B cell (primary cell): ENCODE measurements at regions not wholly inside any gene's neighbourhood (a gene's known extent, or its start where the extent isn't known, plus 50 kb on each side); places are given as distances from the start of the nearest gene placed in this dataset.

ENCODE experiments used
- ATAC-seq: fragments of 200-7000 bp; cut with Tn5 transposase; one replicate; pipeline ENCODE4 v1.10.0; 2021; ENCODE audit warnings: low read depth, mild to moderate bottlenecking, moderate number of reproducible peaks, moderate library complexity
- CTCF ChIA-PET: fragments of 350-600 bp; sonication (Branson Sonifier 250); formaldehyde crosslinking; loops from one replicate; lab custom pipeline; 2021; ENCODE audit warnings: antibody characterized with exemption, inconsistent platforms; lab: Charles Lee
- POLR2A ChIA-PET: fragments of 350-600 bp; sonication (Branson Sonifier 250); formaldehyde crosslinking; loops from one replicate; lab custom pipeline; 2021; ENCODE audit warnings: antibody characterized with exemption; lab: Charles Lee
- DNase-seq: peaks from one replicate; pipeline ENCODE4 v3.0.0; 2013
- H2AFZ ChIP-seq: 2 replicates; pipeline ENCODE4 v1.6.1; 2012; ENCODE audit warnings: mild to moderate bottlenecking, low read depth, low read length; ENCODE audit not compliant: insufficient read depth, poor library complexity, severe bottlenecking
- H3K27ac ChIP-seq, 2 donors: 1 replicate in 1 of 2; 2 replicates in 1 of 2; pipeline ENCODE4 v1.5.1; 2012 to 2013; ENCODE audit warnings: low read length in 2 of 2, mild to moderate bottlenecking in 2 of 2, moderate library complexity in 1 of 2
- H3K27me3 ChIP-seq, 4 experiments: fragments of 200-600 bp in 1 of 4; sonication (generic) in 1 of 4; replicated peaks in 1 of 4; 1 replicate in 2 of 4; 2 replicates in 2 of 4; pipeline versions ENCODE4 v1.6.1 to v1.7.0; 2013 to 2016; ENCODE audit warnings: low read length in 3 of 4, mild to moderate bottlenecking in 2 of 4, mixed read lengths in 1 of 4, moderate library complexity in 1 of 4; ENCODE audit not compliant: insufficient read depth in 4 of 4, control insufficient read depth in 3 of 4; ENCODE audit errors: control extremely low read depth in 1 of 4
- H3K36me3 ChIP-seq, 2 experiments: replicated peaks in 1 of 2; 1 replicate in 1 of 2; 2 replicates in 1 of 2; pipeline versions ENCODE4 v1.6.1 to v1.7.1; 2013; ENCODE audit warnings: low read length in 1 of 2; ENCODE audit not compliant: insufficient read depth in 2 of 2, control insufficient read depth in 1 of 2; ENCODE audit errors: control extremely low read depth in 1 of 2, extremely low read depth in 1 of 2
- H3K4me1 ChIP-seq, 2 donors: fragments of 200-600 bp in 1 of 2; sonication (generic) in 1 of 2; 1 replicate in 1 of 2; 2 replicates in 1 of 2; pipeline versions ENCODE4 v1.5.1 to v1.6.1; 2013 to 2017; ENCODE audit warnings: low read length in 2 of 2; ENCODE audit not compliant: control insufficient read depth in 2 of 2, insufficient read depth in 2 of 2
- H3K4me2 ChIP-seq: replicated peaks from 2 replicates; pipeline ENCODE3; 2012; ENCODE audit warnings: mild to moderate bottlenecking, low read depth, low read length; ENCODE audit not compliant: poor library complexity, severe bottlenecking
- H3K4me3 ChIP-seq, 5 experiments: fragments of 200-600 bp in 1 of 5; sonication (generic) in 1 of 5; 1 replicate in 3 of 5; 2 replicates in 2 of 5; pipeline versions ENCODE4 v1.5.1 to v1.7.0; 2011 to 2016; ENCODE audit warnings: low read length in 4 of 5, mild to moderate bottlenecking in 4 of 5, low read depth in 2 of 5, control low read depth in 1 of 5, moderate library complexity in 1 of 5; ENCODE audit not compliant: insufficient read depth in 1 of 5; ENCODE audit errors: control extremely low read depth in 1 of 5, extremely low read depth in 1 of 5
- H3K79me2 ChIP-seq: fragments of 200-600 bp; sonication (generic); one replicate; pipeline ENCODE4 v1.6.0; 2016; ENCODE audit warnings: low read length; ENCODE audit not compliant: control insufficient read depth, insufficient read depth
- H3K9ac ChIP-seq: fragments of 200-600 bp; sonication (generic); 2 replicates; pipeline ENCODE4 v1.6.1; 2017; ENCODE audit warnings: mild to moderate bottlenecking, low read length, moderate library complexity
- H3K9me3 ChIP-seq, 3 donors: one replicate each; pipeline versions ENCODE4 v1.6.1 to v1.7.1; 2013; ENCODE audit warnings: low read length in 2 of 3; ENCODE audit not compliant: control insufficient read depth in 2 of 3, insufficient read depth in 1 of 3; ENCODE audit errors: control extremely low read depth in 1 of 3
- H4K20me1 ChIP-seq: 2 replicates; pipeline ENCODE4 v1.6.0; 2012; ENCODE audit warnings: mild to moderate bottlenecking, low read length; ENCODE audit not compliant: insufficient read depth, control insufficient read depth, poor library complexity, severe bottlenecking
- H3K27ac Mint-ChIP-seq: one replicate; pipeline ENCODE4 v1.8.0; 2021; ENCODE audit warnings: mixed read lengths
- H3K27me3 Mint-ChIP-seq: one replicate; pipeline ENCODE4 v1.8.0; 2021; ENCODE audit warnings: mixed read lengths
- H3K4me1 Mint-ChIP-seq: one replicate; pipeline ENCODE4 v1.8.0; 2021; ENCODE audit warnings: mixed read lengths
- H3K4me3 Mint-ChIP-seq: one replicate; pipeline ENCODE4 v1.8.0; 2021; ENCODE audit warnings: mixed read lengths
- H3K9me3 Mint-ChIP-seq: one replicate; pipeline ENCODE4 v1.8.0; 2022; ENCODE audit warnings: mixed read lengths; ENCODE audit not compliant: insufficient read depth
- EZH2 ChIP-seq: IDR thresholded peaks from 2 replicates; pipeline ENCODE4 v1.6.1; 2012; ENCODE audit warnings: borderline replicate concordance, low read depth, mild to moderate bottlenecking, moderate library complexity, low read length; ENCODE audit not compliant: insufficient read depth, poor library complexity, severe bottlenecking
- WGBS: methylation state at CpG from one replicate; pipeline ENCODE4 v1.1.5; 2013; ENCODE audit warnings: missing lambda C conversion rate; ENCODE audit not compliant: insufficient coverage; 5-methylcytosine and 5-hydroxymethylcytosine counted together
- intact Hi-C: fragments of 100-400 bp; cut with micrococcal nuclease; formaldehyde crosslinking; loops from one replicate; pipeline ENCODE4 v1.10.0; 2022
- TF ChIP-seq, protein P1 (sequence below): fragments of 200-600 bp; IDR thresholded peaks from one replicate; pipeline ENCODE4 v1.8.0; 2022; ENCODE audit warnings: antibody characterized with exemption, mild to moderate bottlenecking

DNA sequence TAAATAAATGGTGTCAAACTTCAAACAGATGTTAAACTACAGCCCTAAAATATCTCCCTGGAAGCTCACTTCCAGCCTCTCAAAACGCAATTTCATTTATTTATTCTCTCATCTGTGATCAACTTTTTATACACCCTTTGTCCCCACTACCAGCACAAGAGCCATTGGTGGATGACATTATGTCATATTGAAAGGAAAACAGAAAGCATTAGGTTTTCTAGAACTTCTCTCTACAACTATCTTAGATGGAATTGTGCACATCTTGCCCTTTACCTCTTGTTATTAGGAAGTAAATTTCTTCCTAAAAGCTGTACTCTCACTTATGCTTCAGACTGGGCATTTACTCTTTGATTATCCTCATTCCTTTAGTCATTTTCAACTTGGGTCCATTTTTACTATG, 771.2 kb upstream of the GJE1 start:
- ChIA-PET CTCF (no interaction called here), POLR2A (no interaction called here)
- Mint-ChIP-seq H3K27ac (no peak overlapping the region), H3K9me3 (no peaks in the 10 kb centered on the region), H3K4me3 (no peak overlapping the region), H3K27me3 (no peaks in the 10 kb centered on the region), H3K4me1 (peaks cover 11% of the 10 kb centered on the region)
- no peak overlapping the region for H3K4me2 ChIP-seq
- H3K36me3 ChIP-seq: no peaks in the 10 kb centered on the region
- H3K4me3 ChIP-seq: no peak overlapping the region
- H3K9ac ChIP-seq: no peak overlapping the region
- intact Hi-C loops: no loop called here
- H3K27me3 ChIP-seq: no peaks in the 10 kb centered on the region
- no peaks in the 10 kb centered on the region for H3K4me1 ChIP-seq
- ATAC-seq (no peak), DNase-seq (no peak)
- TF ChIP-seq, protein P1, sequence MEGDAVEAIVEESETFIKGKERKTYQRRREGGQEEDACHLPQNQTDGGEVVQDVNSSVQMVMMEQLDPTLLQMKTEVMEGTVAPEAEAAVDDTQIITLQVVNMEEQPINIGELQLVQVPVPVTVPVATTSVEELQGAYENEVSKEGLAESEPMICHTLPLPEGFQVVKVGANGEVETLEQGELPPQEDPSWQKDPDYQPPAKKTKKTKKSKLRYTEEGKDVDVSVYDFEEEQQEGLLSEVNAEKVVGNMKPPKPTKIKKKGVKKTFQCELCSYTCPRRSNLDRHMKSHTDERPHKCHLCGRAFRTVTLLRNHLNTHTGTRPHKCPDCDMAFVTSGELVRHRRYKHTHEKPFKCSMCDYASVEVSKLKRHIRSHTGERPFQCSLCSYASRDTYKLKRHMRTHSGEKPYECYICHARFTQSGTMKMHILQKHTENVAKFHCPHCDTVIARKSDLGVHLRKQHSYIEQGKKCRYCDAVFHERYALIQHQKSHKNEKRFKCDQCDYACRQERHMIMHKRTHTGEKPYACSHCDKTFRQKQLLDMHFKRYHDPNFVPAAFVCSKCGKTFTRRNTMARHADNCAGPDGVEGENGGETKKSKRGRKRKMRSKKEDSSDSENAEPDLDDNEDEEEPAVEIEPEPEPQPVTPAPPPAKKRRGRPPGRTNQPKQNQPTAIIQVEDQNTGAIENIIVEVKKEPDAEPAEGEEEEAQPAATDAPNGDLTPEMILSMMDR: no peak
- TF ChIP-seq EZH2: no peak
- no peaks in the 10 kb centered on the region for H3K79me2 ChIP-seq
- no peak overlapping the region for H3K27ac ChIP-seq
- no peak overlapping the region for H2AFZ ChIP-seq
- no peaks in the 10 kb centered on the region for H4K20me1 ChIP-seq
- H3K9me3 ChIP-seq: no peaks in the 10 kb centered on the region
- no CpG with 5 or more reads among the region's 1 CpG for WGBS

DNA sequence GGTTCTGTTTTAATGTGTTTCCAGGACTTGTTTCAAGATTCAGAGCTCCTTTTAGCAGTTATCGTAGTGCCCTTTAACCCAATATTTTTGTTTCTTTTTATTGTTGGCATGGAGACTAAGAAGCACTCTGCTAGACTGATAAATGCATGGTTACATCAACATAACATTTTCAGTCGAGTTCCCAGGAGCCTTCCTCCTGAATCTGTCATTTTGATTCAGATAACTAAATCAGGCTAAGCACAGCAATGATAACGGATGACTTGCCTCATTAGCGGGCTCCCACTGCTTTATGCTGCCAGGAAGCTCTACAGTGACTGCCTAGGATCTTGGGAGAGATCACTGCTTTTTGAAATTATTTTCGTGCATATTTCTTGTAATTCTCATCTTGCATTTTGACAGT, 772.8 kb upstream of the GJE1 start:
- Mint-ChIP-seq H3K27ac (no peak overlapping the region), H3K9me3 (no peaks in the 10 kb centered on the region), H3K4me3 (no peak overlapping the region), H3K4me1 (peaks cover 11% of the 10 kb centered on the region), H3K27me3 (no peaks in the 10 kb centered on the region)
- Histone ChIP-seq H3K79me2 (no peaks in the 10 kb centered on the region), H3K27me3 (no peaks in the 10 kb centered on the region), H3K9me3 (no peaks in the 10 kb centered on the region), H3K36me3 (no peaks in the 10 kb centered on the region), H3K4me3 (no peak overlapping the region), H3K4me2 (no peak overlapping the region), H3K27ac (no peak overlapping the region), H4K20me1 (no peaks in the 10 kb centered on the region), H3K4me1 (no peaks in the 10 kb centered on the region), H2AFZ (no peak overlapping the region), H3K9ac (no peak overlapping the region)
- POLR2A ChIA-PET: no interaction called here
- no peak for DNase-seq
- ATAC-seq: no peak
- intact Hi-C loops: no loop called here
- whole genome bisulfite sequencing: 80% methylated on average over 3 of the region's 5 CpGs
- no peak for TF ChIP-seq EZH2
- TF ChIP-seq, protein P1: no peak
- CTCF ChIA-PET: no interaction called here
